ENCODE measurements at regions not wholly inside any gene's neighbourhood (a gene's known extent, or its start where the extent isn't known, plus 50 kb on each side); places are given as distances from the start of the nearest gene placed in this dataset.
"Not testable (repeated sequence)": the region's sequence is repeated elsewhere in the genome, so short reads cannot be mapped to it uniquely, and the experiment has no call there.

DNA sequence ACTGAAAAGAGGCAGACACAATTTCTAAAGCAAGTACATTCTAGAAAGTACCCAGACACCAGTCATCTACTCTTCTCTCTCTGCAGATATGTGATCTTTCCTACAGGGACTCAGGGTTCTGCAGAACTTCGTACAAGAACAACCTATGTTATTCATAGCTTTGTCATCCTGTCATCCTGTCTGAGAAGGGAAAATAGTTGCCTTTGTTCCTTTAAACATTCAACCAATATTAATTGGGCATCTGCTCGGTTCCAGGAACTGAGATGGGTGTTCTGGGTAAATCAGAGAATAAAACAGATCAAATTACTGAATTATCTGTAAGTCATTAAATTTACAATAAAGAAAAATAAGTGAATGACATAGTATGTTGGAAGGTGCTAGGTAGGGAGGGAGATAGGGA lies 504.9 kb downstream of the MATN1 start:
- no peak for DNase-seq (ENCODE audit: low spot score)
- Mint-ChIP-seq H3K36me3 (ENCODE audit: low read depth) (no peaks in the 10 kb centered on the region), H3K4me3 (ENCODE audit: unreplicated experiment) (no peak overlapping the region), H3K9me3 (ENCODE audit: low read depth) (peaks cover 5% of the 10 kb centered on the region), H3K27ac (ENCODE audit: unreplicated experiment) (no peak overlapping the region), H3K4me1 (ENCODE audit: low read depth) (no peaks in the 10 kb centered on the region), H3K27me3 (ENCODE audit: low read depth) (peaks cover 28% of the 10 kb centered on the region)
- TF ChIP-seq, protein P1, sequence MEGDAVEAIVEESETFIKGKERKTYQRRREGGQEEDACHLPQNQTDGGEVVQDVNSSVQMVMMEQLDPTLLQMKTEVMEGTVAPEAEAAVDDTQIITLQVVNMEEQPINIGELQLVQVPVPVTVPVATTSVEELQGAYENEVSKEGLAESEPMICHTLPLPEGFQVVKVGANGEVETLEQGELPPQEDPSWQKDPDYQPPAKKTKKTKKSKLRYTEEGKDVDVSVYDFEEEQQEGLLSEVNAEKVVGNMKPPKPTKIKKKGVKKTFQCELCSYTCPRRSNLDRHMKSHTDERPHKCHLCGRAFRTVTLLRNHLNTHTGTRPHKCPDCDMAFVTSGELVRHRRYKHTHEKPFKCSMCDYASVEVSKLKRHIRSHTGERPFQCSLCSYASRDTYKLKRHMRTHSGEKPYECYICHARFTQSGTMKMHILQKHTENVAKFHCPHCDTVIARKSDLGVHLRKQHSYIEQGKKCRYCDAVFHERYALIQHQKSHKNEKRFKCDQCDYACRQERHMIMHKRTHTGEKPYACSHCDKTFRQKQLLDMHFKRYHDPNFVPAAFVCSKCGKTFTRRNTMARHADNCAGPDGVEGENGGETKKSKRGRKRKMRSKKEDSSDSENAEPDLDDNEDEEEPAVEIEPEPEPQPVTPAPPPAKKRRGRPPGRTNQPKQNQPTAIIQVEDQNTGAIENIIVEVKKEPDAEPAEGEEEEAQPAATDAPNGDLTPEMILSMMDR (IDR thresholded peaks at IDR 0.05), result no peak

DNA sequence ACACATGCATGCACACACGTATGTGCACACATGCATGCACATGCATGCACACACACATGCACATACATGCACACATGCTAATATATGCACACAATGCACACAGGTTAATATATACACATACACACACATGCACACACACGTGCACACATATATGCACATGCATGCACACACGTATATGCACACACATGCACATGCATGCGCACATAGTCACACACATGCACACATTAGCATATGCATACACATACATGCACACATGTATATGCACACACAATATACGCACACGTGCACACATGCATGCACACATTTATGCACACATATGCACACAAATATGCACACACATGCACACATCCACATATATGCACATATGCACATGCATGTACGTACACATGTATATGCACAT lies 506.8 kb downstream of the MATN1 start:
- Mint-ChIP-seq H3K27ac (ENCODE audit: unreplicated experiment) (no peak overlapping the region), H3K9me3 (ENCODE audit: low read depth) (no peaks in the 10 kb centered on the region), H3K36me3 (ENCODE audit: low read depth) (no peaks in the 10 kb centered on the region), H3K27me3 (ENCODE audit: low read depth) (peaks cover 28% of the 10 kb centered on the region), H3K4me1 (ENCODE audit: low read depth) (no peaks in the 10 kb centered on the region), H3K4me3 (ENCODE audit: unreplicated experiment) (no peak overlapping the region)
- no peak for DNase-seq (ENCODE audit: low spot score)
- TF ChIP-seq, protein P1 (IDR thresholded peaks at IDR 0.05), result no peak

DNA sequence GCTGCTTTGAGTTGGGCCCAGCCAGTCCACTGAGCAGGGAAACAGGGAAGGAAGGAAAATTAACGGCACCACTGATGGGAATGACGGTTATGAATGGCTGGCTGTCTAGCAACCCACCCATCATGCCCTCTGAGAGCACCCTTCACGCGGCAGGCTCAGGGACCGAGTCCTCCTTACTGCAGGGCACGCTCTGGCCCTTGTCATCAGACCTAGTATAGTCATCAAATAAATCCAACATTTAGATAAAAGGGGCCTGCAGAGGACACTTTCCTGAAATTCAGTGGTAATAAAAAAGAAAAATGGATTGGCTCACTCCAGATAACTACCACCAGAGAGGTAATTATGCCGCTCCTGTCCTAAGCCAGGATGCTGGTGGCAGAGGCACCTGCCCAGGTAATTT lies 509.4 kb downstream of the MATN1 start:
- peaks cover 26% of the 10 kb centered on the region for H3K27me3 Mint-ChIP-seq (ENCODE audit: low read depth)
- DNase-seq (ENCODE audit: low spot score), result no peak
- H3K4me1 Mint-ChIP-seq (ENCODE audit: low read depth), result no peaks in the 10 kb centered on the region
- H3K9me3 Mint-ChIP-seq (ENCODE audit: low read depth), result no peaks in the 10 kb centered on the region
- no peaks in the 10 kb centered on the region for H3K36me3 Mint-ChIP-seq (ENCODE audit: low read depth)
- H3K4me3 Mint-ChIP-seq (ENCODE audit: unreplicated experiment), result no peak overlapping the region
- TF ChIP-seq, protein P1 (IDR thresholded peaks at IDR 0.05), result no peak
- H3K27ac Mint-ChIP-seq (ENCODE audit: unreplicated experiment), result no peak overlapping the region

DNA sequence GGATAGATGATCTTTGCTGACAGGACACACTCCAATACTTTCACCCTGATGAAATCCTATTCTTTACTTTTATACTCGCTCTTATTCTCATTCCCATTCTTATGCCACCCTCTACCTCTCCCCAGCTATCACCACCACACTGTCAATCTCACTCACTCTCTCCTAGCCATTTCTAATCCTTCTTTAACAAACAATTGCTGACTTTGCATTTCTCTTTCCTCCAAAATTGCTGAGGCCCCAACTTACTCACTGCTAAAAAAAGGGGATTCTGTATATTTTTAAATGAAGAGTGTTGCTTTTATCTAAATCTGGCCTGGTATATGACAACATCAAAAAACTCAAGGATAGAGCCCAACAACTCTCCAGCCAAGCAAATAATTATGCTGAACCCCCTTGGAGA lies 515.4 kb downstream of the MATN1 start:
- H3K9me3 Mint-ChIP-seq (ENCODE audit: low read depth); DNase-seq (ENCODE audit: low spot score); H3K4me3 Mint-ChIP-seq (ENCODE audit: unreplicated experiment); H3K36me3 Mint-ChIP-seq (ENCODE audit: low read depth); H3K4me1 Mint-ChIP-seq (ENCODE audit: low read depth); H3K27ac Mint-ChIP-seq (ENCODE audit: unreplicated experiment): not testable (repeated sequence)
- H3K27me3 Mint-ChIP-seq (ENCODE audit: low read depth), result peaks cover 21% of the 10 kb centered on the region

DNA sequence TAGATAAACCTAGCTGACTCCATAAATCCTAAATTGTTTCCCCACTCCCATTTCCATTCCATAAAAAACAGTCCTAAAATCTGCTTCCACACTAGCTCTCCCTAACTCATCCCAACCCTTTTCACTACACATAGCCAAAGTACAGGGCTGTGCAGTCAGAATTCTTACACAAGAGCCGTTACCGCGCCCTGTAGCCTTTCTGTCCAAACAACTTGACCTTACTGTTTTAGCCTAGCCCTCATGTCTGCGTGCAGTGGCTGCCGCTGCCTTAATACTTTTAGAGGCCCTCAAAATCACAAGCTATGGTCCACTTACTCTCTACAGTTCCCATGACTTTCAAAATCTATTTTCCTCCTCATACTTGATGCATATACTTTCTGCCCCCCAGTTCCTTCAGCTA lies 516.8 kb downstream of the MATN1 start:
- not testable (repeated sequence) for H3K36me3 Mint-ChIP-seq (ENCODE audit: low read depth); H3K4me1 Mint-ChIP-seq (ENCODE audit: low read depth); DNase-seq (ENCODE audit: low spot score); H3K9me3 Mint-ChIP-seq (ENCODE audit: low read depth); H3K4me3 Mint-ChIP-seq (ENCODE audit: unreplicated experiment); H3K27ac Mint-ChIP-seq (ENCODE audit: unreplicated experiment)
- peaks cover 18% of the 10 kb centered on the region for H3K27me3 Mint-ChIP-seq (ENCODE audit: low read depth)

DNA sequence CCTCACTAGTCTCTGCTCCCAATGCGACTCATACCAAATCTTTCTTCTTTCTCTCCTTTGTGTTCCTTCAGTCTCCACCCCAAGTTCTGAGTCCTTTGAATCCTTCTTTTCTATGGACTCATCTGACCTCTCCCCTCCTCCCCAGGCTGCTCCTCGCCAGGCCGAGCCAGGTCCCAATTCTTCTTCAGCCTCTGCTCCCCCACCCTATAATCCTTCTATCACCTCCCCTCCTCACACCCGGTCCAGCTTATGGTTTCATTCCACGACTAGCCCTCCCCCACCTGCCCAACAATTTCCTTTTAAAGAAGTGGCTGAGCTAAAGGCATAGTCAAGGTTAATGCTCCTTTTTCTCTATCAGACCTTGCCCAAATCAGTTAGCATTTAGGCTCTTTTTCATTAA lies 518.5 kb downstream of the MATN1 start:
- not testable (repeated sequence) for H3K9me3 Mint-ChIP-seq (ENCODE audit: low read depth); DNase-seq (ENCODE audit: low spot score); H3K27me3 Mint-ChIP-seq (ENCODE audit: low read depth); H3K36me3 Mint-ChIP-seq (ENCODE audit: low read depth); H3K4me3 Mint-ChIP-seq (ENCODE audit: unreplicated experiment); H3K4me1 Mint-ChIP-seq (ENCODE audit: low read depth); H3K27ac Mint-ChIP-seq (ENCODE audit: unreplicated experiment)

DNA sequence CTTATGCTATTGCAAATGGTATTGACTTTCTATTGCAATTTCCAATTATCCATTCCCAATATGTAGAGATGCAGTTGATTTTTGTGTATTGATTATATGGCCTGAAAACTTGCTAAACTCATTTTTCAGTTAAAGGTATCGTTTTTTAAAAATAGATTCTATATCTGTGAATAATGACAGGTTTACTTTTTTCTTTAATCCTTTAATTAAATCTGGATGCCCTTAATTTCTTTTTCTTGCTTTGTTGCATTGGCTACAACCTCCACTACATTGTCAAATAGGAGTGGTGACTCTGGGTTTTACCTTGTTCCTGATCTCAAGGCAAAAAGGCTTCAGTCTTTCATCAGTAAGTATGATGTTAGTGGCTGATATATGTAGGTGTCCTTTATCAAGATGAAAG lies 522.4 kb downstream of the MATN1 start:
- Mint-ChIP-seq H3K27me3 (ENCODE audit: low read depth) (peaks cover 20% of the 10 kb centered on the region), H3K36me3 (ENCODE audit: low read depth) (no peaks in the 10 kb centered on the region), H3K9me3 (ENCODE audit: low read depth) (peaks cover 8% of the 10 kb centered on the region), H3K27ac (ENCODE audit: unreplicated experiment) (no peak overlapping the region), H3K4me3 (ENCODE audit: unreplicated experiment) (no peak overlapping the region), H3K4me1 (ENCODE audit: low read depth) (peaks cover 14% of the 10 kb centered on the region)
- TF ChIP-seq, protein P1 (IDR thresholded peaks at IDR 0.05), result no peak
- DNase-seq (ENCODE audit: low spot score), result no peak
